DND-41 (cell line): ENCODE measurements at regions not wholly inside any gene's neighbourhood (a gene's known extent, or its start where the extent isn't known, plus 50 kb on each side); places are given as distances from the start of the nearest gene placed in this dataset.

Source experiments
- EZH2 ChIP-seq: IDR thresholded peaks from 3 replicates; pipeline ENCODE4 v1.6.1; 2012; ENCODE audit warnings: borderline replicate concordance, low read depth, mild to moderate bottlenecking, moderate library complexity, low read length, inconsistent platforms; ENCODE audit not compliant: severe bottlenecking
- TF ChIP-seq, protein P1 (sequence below): IDR thresholded peaks from 2 replicates; pipeline ENCODE4 v1.5.1; 2012; ENCODE audit warnings: borderline replicate concordance, low read length, moderate library complexity, mild to moderate bottlenecking; ENCODE audit not compliant: poor library complexity, severe bottlenecking; ENCODE audit errors: extremely low read depth

DNA sequence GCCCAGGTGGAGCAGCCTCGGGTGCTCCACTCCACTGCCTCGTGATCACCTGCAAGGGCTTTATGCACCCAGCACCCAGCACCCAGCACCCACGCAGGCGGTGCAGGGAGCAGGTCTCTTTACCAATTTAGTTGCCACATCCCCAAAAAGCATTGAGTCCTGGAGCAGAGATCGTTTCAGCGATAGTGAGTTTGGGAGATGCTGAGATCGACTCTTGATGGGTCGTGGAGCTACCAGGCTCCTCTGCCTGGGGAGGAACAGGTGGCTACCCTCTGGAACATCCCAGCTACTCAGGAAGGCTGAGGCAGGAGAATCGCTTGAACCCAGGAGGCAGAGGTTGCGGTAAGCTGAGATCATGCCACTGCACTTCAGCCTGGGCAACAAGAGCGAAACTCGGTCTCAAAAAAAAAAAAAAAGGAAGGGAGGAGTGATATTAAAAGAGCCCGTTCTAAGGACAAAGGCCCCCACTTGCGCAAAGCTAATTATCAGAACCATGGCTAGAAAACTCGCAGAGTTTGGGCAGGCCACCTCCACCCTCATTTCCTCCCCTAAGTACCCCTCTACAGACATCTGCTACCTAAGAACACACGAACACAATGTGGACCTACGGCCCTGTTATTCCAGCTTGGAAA, 106.5 kb upstream of the SLC45A1 start:
- TF ChIP-seq, protein P1, sequence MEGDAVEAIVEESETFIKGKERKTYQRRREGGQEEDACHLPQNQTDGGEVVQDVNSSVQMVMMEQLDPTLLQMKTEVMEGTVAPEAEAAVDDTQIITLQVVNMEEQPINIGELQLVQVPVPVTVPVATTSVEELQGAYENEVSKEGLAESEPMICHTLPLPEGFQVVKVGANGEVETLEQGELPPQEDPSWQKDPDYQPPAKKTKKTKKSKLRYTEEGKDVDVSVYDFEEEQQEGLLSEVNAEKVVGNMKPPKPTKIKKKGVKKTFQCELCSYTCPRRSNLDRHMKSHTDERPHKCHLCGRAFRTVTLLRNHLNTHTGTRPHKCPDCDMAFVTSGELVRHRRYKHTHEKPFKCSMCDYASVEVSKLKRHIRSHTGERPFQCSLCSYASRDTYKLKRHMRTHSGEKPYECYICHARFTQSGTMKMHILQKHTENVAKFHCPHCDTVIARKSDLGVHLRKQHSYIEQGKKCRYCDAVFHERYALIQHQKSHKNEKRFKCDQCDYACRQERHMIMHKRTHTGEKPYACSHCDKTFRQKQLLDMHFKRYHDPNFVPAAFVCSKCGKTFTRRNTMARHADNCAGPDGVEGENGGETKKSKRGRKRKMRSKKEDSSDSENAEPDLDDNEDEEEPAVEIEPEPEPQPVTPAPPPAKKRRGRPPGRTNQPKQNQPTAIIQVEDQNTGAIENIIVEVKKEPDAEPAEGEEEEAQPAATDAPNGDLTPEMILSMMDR = no peak
- no peak for TF ChIP-seq EZH2
